Mesenchymal stem cell (in vitro differentiated cells and primary cell): ENCODE measurements at regions not wholly inside any gene's neighbourhood (a gene's known extent, or its start where the extent isn't known, plus 50 kb on each side); places are given as distances from the start of the nearest gene placed in this dataset.

Experiments used
- DNase-seq: peaks from one replicate; pipeline ENCODE4 v3.0.0-alpha.2; 2013
- H2AFZ ChIP-seq: one replicate; pipeline ENCODE4 v1.6.1; 2013; ENCODE audit warnings: low read depth, mild to moderate bottlenecking, control low read depth, inconsistent platforms, low read length, moderate library complexity
- H2AK5ac ChIP-seq: 2 replicates; pipeline ENCODE4 v1.6.1; 2013; ENCODE audit warnings: low read length, moderate library complexity, mild to moderate bottlenecking, inconsistent platforms; ENCODE audit not compliant: severe bottlenecking
- H2BK120ac ChIP-seq: one replicate; pipeline ENCODE4 v1.6.1; 2013; ENCODE audit warnings: low read depth, mild to moderate bottlenecking, inconsistent platforms, low read length, moderate library complexity
- H2BK12ac ChIP-seq, 2 experiments: one replicate each; pipeline ENCODE4 v1.6.1; 2013; ENCODE audit warnings: inconsistent platforms in 2 of 2, low read length in 2 of 2, mild to moderate bottlenecking in 2 of 2, moderate library complexity in 2 of 2, control low read depth in 1 of 2
- H2BK15ac ChIP-seq: one replicate; pipeline ENCODE4 v1.6.1; 2013; ENCODE audit warnings: mild to moderate bottlenecking, low read depth, inconsistent platforms; ENCODE audit not compliant: poor library complexity, severe bottlenecking
- H2BK5ac ChIP-seq: 2 replicates; pipeline ENCODE4 v1.6.1; 2013; ENCODE audit warnings: low read depth, mild to moderate bottlenecking, low read length, control low read depth, inconsistent platforms; ENCODE audit not compliant: poor library complexity, severe bottlenecking
- H3K14ac ChIP-seq, 2 experiments: one replicate each; pipeline ENCODE4 v1.6.1; 2013; ENCODE audit warnings: inconsistent platforms in 2 of 2, low read length in 2 of 2, control low read depth in 1 of 2, mild to moderate bottlenecking in 1 of 2, moderate library complexity in 1 of 2
- H3K18ac ChIP-seq, 2 experiments: one replicate each; pipeline ENCODE4 v1.6.1; 2013; ENCODE audit warnings: inconsistent platforms in 2 of 2, low read length in 2 of 2, control low read depth in 1 of 2, low read depth in 1 of 2, mild to moderate bottlenecking in 1 of 2
- H3K23ac ChIP-seq, 2 experiments: one replicate each; pipeline ENCODE4 v1.6.1; 2013; ENCODE audit warnings: inconsistent platforms in 2 of 2, low read length in 2 of 2, mild to moderate bottlenecking in 2 of 2, moderate library complexity in 2 of 2, control low read depth in 1 of 2
- H3K27ac ChIP-seq: 2 replicates; pipeline ENCODE4 v1.5.1; 2013; ENCODE audit warnings: mild to moderate bottlenecking, moderate library complexity, low read length, control low read depth, inconsistent platforms; ENCODE audit not compliant: poor library complexity, severe bottlenecking
- H3K27me3 ChIP-seq, 2 experiments: 2 replicates each; pipeline versions ENCODE4 v1.6.1 to v1.7.0; 2013; ENCODE audit warnings: low read length in 2 of 2, mild to moderate bottlenecking in 2 of 2, moderate library complexity in 2 of 2, control low read depth in 1 of 2, inconsistent platforms in 1 of 2; ENCODE audit not compliant: control insufficient read depth in 1 of 2, insufficient read depth in 1 of 2
- H3K36me3 ChIP-seq, 2 experiments: 2 replicates each; pipeline versions ENCODE4 v1.6.1 to v1.7.0; 2013; ENCODE audit warnings: low read length in 2 of 2, control low read depth in 1 of 2, inconsistent platforms in 1 of 2, low read depth in 1 of 2, mild to moderate bottlenecking in 1 of 2; ENCODE audit not compliant: insufficient read depth in 2 of 2, control insufficient read depth in 1 of 2
- H3K4ac ChIP-seq, 2 experiments: one replicate each; pipeline ENCODE4 v1.6.1; 2013; ENCODE audit warnings: inconsistent platforms in 2 of 2, low read length in 2 of 2, mild to moderate bottlenecking in 2 of 2, moderate library complexity in 2 of 2, control low read depth in 1 of 2, low read depth in 1 of 2
- H3K4me1 ChIP-seq: 2 replicates; pipeline ENCODE4 v1.6.1; 2013; ENCODE audit warnings: low read depth, low read length, control low read depth; ENCODE audit not compliant: control insufficient read depth, insufficient read depth
- H3K4me2 ChIP-seq: 2 replicates; pipeline ENCODE4 v1.6.1; 2013; ENCODE audit warnings: low read length, mild to moderate bottlenecking, inconsistent platforms; ENCODE audit not compliant: poor library complexity, severe bottlenecking
- H3K4me3 ChIP-seq, 2 experiments: 2 replicates each; pipeline versions ENCODE4 v1.5.1 to v1.7.0; 2013; ENCODE audit warnings: low read length in 2 of 2, mild to moderate bottlenecking in 2 of 2, control low read depth in 1 of 2, low read depth in 1 of 2; ENCODE audit not compliant: insufficient read depth in 1 of 2
- H3K79me1 ChIP-seq: replicated peaks from 2 replicates; pipeline ENCODE4 v1.6.1; 2013; ENCODE audit warnings: mild to moderate bottlenecking, control low read depth, low read length, inconsistent platforms; ENCODE audit not compliant: poor library complexity, severe bottlenecking
- H3K9ac ChIP-seq: 2 replicates; pipeline ENCODE4 v1.7.0; 2013; ENCODE audit warnings: mild to moderate bottlenecking, low read length, moderate library complexity
- H3K9me3 ChIP-seq: 2 replicates; pipeline ENCODE4 v1.7.0; 2013; ENCODE audit warnings: mild to moderate bottlenecking, low read length; ENCODE audit not compliant: control insufficient read depth
- H4K8ac ChIP-seq: one replicate; pipeline ENCODE4 v1.6.1; 2013; ENCODE audit warnings: inconsistent platforms, mild to moderate bottlenecking, low read length, moderate library complexity
- H4K91ac ChIP-seq: one replicate; pipeline ENCODE4 v1.6.1; 2013; ENCODE audit warnings: mild to moderate bottlenecking, low read length, inconsistent platforms
- whole genome bisulfite sequencing: methylation state at CpG from one replicate; pipeline ENCODE4 v1.1.7; 2013; ENCODE audit warnings: mixed read lengths; 5-methylcytosine and 5-hydroxymethylcytosine counted together

DNA sequence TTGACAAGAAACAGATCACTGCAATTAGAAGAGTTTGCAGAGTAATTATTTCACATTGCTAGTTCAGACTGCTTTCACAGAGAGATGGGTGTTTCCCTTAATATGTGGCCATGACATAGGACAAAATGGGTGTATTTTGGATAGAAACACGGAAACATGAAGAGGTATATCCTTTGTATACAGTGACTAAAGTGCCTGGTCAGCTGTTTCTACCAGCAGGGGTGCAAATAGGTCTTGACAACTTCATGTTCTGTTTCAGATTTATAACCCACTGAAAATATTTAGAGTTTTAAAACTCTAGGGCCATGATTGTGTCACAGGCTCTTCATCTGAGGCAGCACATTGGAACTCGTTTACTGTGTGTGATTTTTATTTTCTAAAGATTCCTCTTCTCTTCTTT, 357.1 kb upstream of the TNP1 start:
- H3K36me3 ChIP-seq = no peaks in the 10 kb centered on the region
- no peaks in the 10 kb centered on the region for H3K4me1 ChIP-seq
- no peak overlapping the region for H3K27ac ChIP-seq
- no peak overlapping the region for H2AK5ac ChIP-seq
- no peak overlapping the region for H2BK120ac ChIP-seq
- H3K4me3 ChIP-seq = no peak overlapping the region
- H3K79me1 ChIP-seq = no peaks in the 10 kb centered on the region
- no peak overlapping the region for H3K4ac ChIP-seq
- no peak overlapping the region for H2BK15ac ChIP-seq
- no peak overlapping the region for H2BK12ac ChIP-seq
- H3K14ac ChIP-seq = no peak overlapping the region
- no peak overlapping the region for H2BK5ac ChIP-seq
- no peak overlapping the region for H4K91ac ChIP-seq
- H2AFZ ChIP-seq = no peak overlapping the region
- WGBS = 0% methylated on average over 1 of the region's 2 CpGs
- no peak overlapping the region for H3K9ac ChIP-seq
- H3K27me3 ChIP-seq = no peaks in the 10 kb centered on the region
- no peaks in the 10 kb centered on the region for H3K9me3 ChIP-seq
- peak; percentile 38 for DNase-seq
- H3K23ac ChIP-seq = no peak overlapping the region
- H3K18ac ChIP-seq = no peak overlapping the region
- no peak overlapping the region for H4K8ac ChIP-seq
- no peak overlapping the region for H3K4me2 ChIP-seq

DNA sequence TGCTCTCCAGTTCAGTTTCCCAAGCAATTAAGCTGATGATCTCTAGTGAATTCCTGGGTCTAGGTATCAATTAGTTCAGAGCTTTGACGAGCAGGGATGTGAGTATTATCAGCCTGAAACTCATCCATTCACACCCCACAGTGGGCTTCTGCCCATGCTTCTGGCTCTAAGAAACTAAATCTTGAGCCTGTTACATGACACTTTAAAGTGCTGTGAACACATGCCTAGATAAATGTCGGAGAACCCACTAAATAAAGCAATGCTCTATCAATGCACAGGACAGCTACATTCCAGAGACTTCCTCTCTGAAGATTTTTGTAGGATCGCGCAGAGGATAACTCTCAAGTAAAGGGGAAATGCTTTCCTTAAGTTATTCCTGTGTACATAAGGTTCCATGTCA, 356.5 kb upstream of the TNP1 start:
- Histone ChIP-seq H3K9ac (no peak overlapping the region), H3K18ac (peak overlapping the region; percentile 37 to 65), H3K27ac (no peak overlapping the region), H2AK5ac (no peak overlapping the region), H2BK5ac (no peak overlapping the region), H4K91ac (no peak overlapping the region), H3K4me2 (no peak overlapping the region), H4K8ac (no peak overlapping the region), H3K36me3 (no peaks in the 10 kb centered on the region), H3K4me1 (no peaks in the 10 kb centered on the region), H3K79me1 (no peaks in the 10 kb centered on the region), H2BK15ac (no peak overlapping the region), H3K23ac (no peak overlapping the region), H3K14ac (no peak overlapping the region), H2BK120ac (no peak overlapping the region), H3K4me3 (no peak overlapping the region), H2BK12ac (no peak overlapping the region), H3K27me3 (no peaks in the 10 kb centered on the region), H2AFZ (no peak overlapping the region), H3K4ac (peak overlapping the region in 1 of 2 experiments; percentile 74), H3K9me3 (no peaks in the 10 kb centered on the region)
- DNase-seq = peak; percentile 58
- 13% methylated on average over 4 of the region's 4 CpGs for WGBS

DNA sequence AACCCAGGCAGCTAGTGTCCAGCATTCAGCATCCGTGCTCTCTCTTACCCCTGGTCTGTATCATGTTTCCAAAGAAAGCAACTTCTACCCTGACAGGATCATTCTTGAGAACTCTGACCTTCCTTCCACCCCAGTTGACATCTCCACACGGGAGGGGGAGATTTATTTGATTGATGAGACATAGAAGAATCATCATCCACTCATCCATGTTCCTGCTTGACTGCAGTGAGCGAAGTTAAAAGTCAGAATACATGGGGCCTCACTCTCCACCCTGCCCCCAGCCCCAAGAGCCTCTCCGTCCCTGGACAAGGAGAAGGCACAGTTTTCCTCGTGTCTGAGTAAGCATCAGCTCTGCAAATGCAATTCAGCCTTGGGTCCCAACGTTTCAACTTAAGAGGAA, 356.0 kb upstream of the TNP1 start:
- H2BK12ac ChIP-seq = peak overlapping the region in 1 of 2 experiments; percentile 77
- 0% methylated on average over 4 of the region's 6 CpGs for WGBS
- no peak overlapping the region for H3K27ac ChIP-seq
- no peak overlapping the region for H2BK15ac ChIP-seq
- no peak overlapping the region for H3K4me3 ChIP-seq
- H3K23ac ChIP-seq = peak overlapping the region in 1 of 2 experiments; percentile 10
- H4K91ac ChIP-seq = no peak overlapping the region
- no peaks in the 10 kb centered on the region for H3K9me3 ChIP-seq
- no peak overlapping the region for H3K9ac ChIP-seq
- H3K18ac ChIP-seq = peak overlapping the region; percentile 5 to 65
- H2BK5ac ChIP-seq = no peak overlapping the region
- H3K14ac ChIP-seq = peak overlapping the region in 1 of 2 experiments; percentile 5
- DNase-seq = peak; percentile 65
- no peak overlapping the region for H2AK5ac ChIP-seq
- H3K4me2 ChIP-seq = no peak overlapping the region
- H4K8ac ChIP-seq = no peak overlapping the region
- no peak overlapping the region for H2BK120ac ChIP-seq
- no peaks in the 10 kb centered on the region for H3K4me1 ChIP-seq
- peak overlapping the region in 1 of 2 experiments; percentile 68 for H3K4ac ChIP-seq
- H3K36me3 ChIP-seq = no peaks in the 10 kb centered on the region
- no peaks in the 10 kb centered on the region for H3K27me3 ChIP-seq
- no peaks in the 10 kb centered on the region for H3K79me1 ChIP-seq
- H2AFZ ChIP-seq = no peak overlapping the region

DNA sequence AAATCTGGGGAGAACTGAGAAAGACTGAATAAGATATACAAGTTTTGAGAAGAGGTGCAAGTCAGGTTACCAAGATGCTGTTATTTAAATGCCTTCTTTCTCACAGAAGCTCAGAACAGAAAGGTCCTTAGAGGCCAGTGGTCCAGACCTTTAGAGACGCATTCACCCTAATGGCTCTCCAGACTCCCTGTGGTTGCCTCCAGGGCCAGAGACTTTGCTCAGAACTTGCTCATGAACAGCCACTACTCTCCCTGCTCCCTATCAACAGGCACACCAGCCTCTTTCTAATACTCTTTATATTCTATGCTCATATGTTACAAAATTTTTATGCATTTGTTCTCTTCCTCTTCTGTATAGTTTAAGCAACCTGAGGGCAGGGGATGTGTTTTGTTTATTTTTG, 349.0 kb upstream of the TNP1 start:
- Histone ChIP-seq H4K91ac (no peak overlapping the region), H3K4ac (no peak overlapping the region), H2AK5ac (no peak overlapping the region), H3K4me1 (no peaks in the 10 kb centered on the region), H3K36me3 (no peaks in the 10 kb centered on the region), H3K9me3 (peaks cover 4% of the 10 kb centered on the region), H2BK12ac (no peak overlapping the region), H3K27ac (no peak overlapping the region), H4K8ac (no peak overlapping the region), H3K9ac (no peak overlapping the region), H3K27me3 (no peaks in the 10 kb centered on the region), H2BK120ac (no peak overlapping the region), H3K4me3 (no peak overlapping the region), H3K4me2 (no peak overlapping the region), H3K18ac (no peak overlapping the region), H3K14ac (no peak overlapping the region), H3K79me1 (no peaks in the 10 kb centered on the region), H3K23ac (no peak overlapping the region), H2BK5ac (no peak overlapping the region), H2BK15ac (no peak overlapping the region), H2AFZ (no peak overlapping the region)
- no peak for DNase-seq
- 100% methylated on average over 1 of the region's 1 CpG for WGBS
